ENCODE measurements at regions not wholly inside any gene's neighbourhood (a gene's known extent, or its start where the extent isn't known, plus 50 kb on each side); places are given as distances from the start of the nearest gene placed in this dataset.
"Not testable (repeated sequence)": the region's sequence is repeated elsewhere in the genome, so short reads cannot be mapped to it uniquely, and the experiment has no call there.

DNA sequence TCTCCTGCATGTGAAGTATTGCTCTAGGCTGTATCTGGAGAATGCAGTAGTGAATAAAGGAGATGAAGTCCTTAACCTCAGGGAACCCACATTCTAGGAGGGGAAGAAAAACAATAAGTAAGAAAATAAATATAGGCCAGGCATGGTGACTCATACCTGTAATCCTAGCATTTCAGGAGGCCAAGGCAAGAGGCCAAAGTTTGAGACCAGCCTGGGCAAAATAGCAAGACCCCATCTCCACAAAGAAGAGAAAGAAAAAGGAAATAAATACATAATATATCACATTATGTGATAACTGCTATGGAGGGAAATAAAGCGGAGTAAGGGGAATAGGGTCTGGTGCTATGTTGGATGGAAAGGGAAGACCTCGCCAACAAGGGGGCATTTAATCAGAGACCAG lies 94.0 kb downstream of the QRSL1 start:
- DNase-seq (ENCODE audit: low spot score) = not testable (repeated sequence)

DNA sequence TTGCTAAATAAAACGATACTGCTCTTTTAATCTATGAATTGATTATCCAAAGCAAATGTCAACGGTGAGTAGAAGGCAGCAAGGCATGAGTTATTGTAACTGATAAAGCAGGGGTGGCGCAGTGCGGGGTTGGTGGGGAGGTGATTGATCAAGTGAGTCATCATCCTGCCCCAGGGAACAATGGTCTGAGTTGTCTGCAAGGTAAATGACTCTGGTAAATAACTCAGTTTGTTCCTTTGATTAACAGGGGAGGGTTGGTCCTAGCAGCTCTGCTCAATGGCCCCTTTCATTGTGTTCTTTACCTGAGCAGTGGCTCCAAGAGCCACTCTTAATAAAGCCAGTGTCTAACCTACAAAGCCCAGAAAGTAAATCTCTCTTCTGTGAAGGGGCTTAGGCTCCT lies 91.8 kb downstream of the QRSL1 start:
- peak; percentile 42 for DNase-seq (ENCODE audit: low spot score)
